Naive thymus-derived CD8-positive, alpha-beta T cell (primary cell): ENCODE measurements at regions not wholly inside any gene's neighbourhood (a gene's known extent, or its start where the extent isn't known, plus 50 kb on each side); places are given as distances from the start of the nearest gene placed in this dataset.
"Not testable (repeated sequence)": the region's sequence is repeated elsewhere in the genome, so short reads cannot be mapped to it uniquely, and the experiment has no call there.

Experiments used
- ATAC-seq, 2 donors: fragments of 150-1000 bp; cut with Tn5 transposase in 1 of 2; sonication (Bioruptor Pico), chemical (Tn5 transposase) in 1 of 2; 1 replicate in 1 of 2; 2 replicates in 1 of 2; pipeline ENCODE4 v1.10.0; 2021; ENCODE audit warnings: mild to moderate bottlenecking in 2 of 2, moderate library complexity in 2 of 2
- POLR2A ChIA-PET: fragments of 350-600 bp; sonication (Branson Sonifier 250); formaldehyde crosslinking; loops from one replicate; lab custom pipeline; 2021; ENCODE audit warnings: antibody characterized with exemption; lab: Charles Lee
- DNase-seq, 10 donors: peaks; one replicate each; pipeline versions ENCODE4 v3.0.0 to v3.0.0-alpha.2; 2020 to 2022
- H3K27ac Mint-ChIP-seq, 10 donors: one replicate each; pipeline ENCODE4 v1.8.0; 2020 to 2022; ENCODE audit warnings: mild to moderate bottlenecking in 10 of 10, mixed read lengths in 10 of 10, moderate library complexity in 4 of 10, inconsistent platforms in 1 of 10
- H3K27me3 Mint-ChIP-seq, 5 donors: one replicate each; pipeline ENCODE4 v1.8.0; 2021 to 2022; ENCODE audit warnings: mixed read lengths in 5 of 5
- H3K36me3 Mint-ChIP-seq, 3 donors: one replicate each; pipeline ENCODE4 v1.8.0; 2020 to 2022; ENCODE audit warnings: mixed read lengths in 3 of 3, mild to moderate bottlenecking in 2 of 3, inconsistent platforms in 1 of 3
- H3K4me1 Mint-ChIP-seq, 4 donors: one replicate each; pipeline ENCODE4 v1.8.0; 2021 to 2022; ENCODE audit warnings: mixed read lengths in 4 of 4
- H3K4me3 Mint-ChIP-seq, 10 donors: one replicate each; pipeline ENCODE4 v1.8.0; 2020 to 2022; ENCODE audit warnings: mild to moderate bottlenecking in 10 of 10, mixed read lengths in 10 of 10, moderate library complexity in 6 of 10, inconsistent platforms in 1 of 10
- H3K9me3 Mint-ChIP-seq, 9 donors: one replicate each; pipeline ENCODE4 v1.8.0; 2020 to 2022; ENCODE audit warnings: mixed read lengths in 9 of 9, mild to moderate bottlenecking in 3 of 9, inconsistent platforms in 1 of 9, moderate library complexity in 1 of 9

DNA sequence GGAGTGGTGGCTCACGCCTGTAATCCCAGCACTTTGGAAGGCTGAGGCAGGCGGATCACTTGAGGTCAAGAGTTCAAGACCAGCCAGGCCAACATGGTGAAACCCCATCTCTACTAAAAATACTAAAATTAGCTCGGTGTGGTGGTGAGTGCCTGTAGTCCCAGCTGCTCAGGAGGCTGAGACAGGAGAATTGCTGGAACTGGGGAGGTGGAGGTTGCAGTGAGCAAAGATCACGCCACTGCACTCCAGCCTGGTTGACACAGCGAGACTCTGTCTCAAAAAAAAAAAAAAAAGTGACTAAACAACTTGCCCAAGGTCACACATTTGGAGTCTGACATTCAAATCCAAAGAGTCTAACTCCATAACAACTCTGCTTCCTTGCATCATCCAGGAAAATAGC, 192.4 kb upstream of the C16orf82 start:
- ATAC-seq, DNase-seq, H3K9me3 Mint-ChIP-seq, H3K4me1 Mint-ChIP-seq, POLR2A ChIA-PET, H3K27ac Mint-ChIP-seq, H3K36me3 Mint-ChIP-seq, H3K4me3 Mint-ChIP-seq: not testable (repeated sequence)
- H3K27me3 Mint-ChIP-seq, result peaks cover 3 to 31% (median 6%) of the 10 kb centered on the region in 5 donors

DNA sequence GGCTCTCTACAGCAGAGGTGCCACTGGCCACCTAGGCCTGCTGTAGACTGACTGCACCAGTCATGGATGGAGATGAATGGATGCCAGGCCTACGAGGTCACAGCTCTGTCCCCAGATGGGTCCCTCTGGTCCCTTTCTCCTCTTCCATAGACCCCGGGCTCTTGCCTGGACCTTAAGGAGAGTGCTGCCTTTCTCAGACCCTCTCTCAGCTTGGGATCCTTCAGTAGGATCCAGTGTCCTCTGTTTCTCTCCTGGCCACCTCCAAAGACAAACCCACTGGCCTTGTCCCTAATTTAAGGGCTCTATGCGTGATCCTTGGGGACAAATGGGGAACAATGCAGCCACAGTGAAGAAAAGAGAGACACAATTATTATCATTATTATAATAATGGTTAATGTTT, 189.3 kb upstream of the C16orf82 start:
- H3K4me3 Mint-ChIP-seq, result no peak overlapping the region
- DNase-seq, result no peak
- H3K27me3 Mint-ChIP-seq, result peaks cover 3 to 29% (median 9%) of the 10 kb centered on the region in 5 donors
- peaks cover 0 to 9% (median 0%) of the 10 kb centered on the region in 9 donors for H3K9me3 Mint-ChIP-seq
- no peaks in the 10 kb centered on the region for H3K36me3 Mint-ChIP-seq
- H3K4me1 Mint-ChIP-seq, result no peaks in the 10 kb centered on the region
- no peak for ATAC-seq
- POLR2A ChIA-PET, result no interaction called here
- H3K27ac Mint-ChIP-seq, result no peak overlapping the region

DNA sequence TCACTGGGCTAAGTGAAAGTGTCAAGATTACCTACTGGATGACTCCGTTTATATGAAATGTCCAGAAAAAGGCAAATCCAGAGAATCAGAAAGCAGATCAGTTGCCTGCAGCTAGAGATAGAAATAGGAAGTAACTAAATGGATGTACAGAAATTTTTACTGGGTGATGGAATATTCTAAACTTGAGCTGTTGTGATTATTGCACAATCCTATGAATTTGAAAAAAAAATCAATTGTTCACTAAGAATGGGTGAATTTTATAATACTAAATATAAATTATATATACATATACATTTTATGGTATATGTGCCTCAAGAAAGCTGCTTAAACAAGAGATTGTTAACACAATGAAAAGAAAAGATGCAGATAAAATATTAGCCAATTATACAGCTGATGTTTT, 181.1 kb upstream of the C16orf82 start:
- no peak overlapping the region for H3K4me3 Mint-ChIP-seq
- DNase-seq (no peak), ATAC-seq (no peak)
- peaks cover 0 to 11% (median 2%) of the 10 kb centered on the region in 3 donors for H3K36me3 Mint-ChIP-seq
- H3K27me3 Mint-ChIP-seq, result peaks cover 5 to 34% (median 19%) of the 10 kb centered on the region in 5 donors
- no peak overlapping the region for H3K27ac Mint-ChIP-seq
- POLR2A ChIA-PET, result no interaction called here
- H3K4me1 Mint-ChIP-seq, result no peaks in the 10 kb centered on the region
- peaks cover 0 to 15% (median 9%) of the 10 kb centered on the region in 9 donors for H3K9me3 Mint-ChIP-seq

DNA sequence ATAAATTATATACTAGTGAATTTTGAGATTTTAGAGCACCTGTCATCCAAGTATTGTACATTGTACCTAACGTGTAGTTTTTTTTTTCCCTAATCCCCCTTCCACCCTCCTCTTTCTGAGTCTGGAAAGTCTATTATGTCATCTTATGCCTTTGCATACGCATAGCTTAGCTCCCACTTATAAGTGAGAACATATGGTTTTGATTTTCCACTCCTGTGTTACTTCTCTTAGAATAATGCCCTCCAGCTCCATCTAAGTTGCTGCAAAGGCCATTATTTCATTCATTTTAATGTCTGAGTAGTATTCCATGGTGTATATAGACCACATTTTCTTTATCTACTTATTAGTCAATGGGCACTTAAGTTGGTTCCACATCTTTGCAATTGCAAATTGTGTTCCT, 177.0 kb upstream of the C16orf82 start:
- H3K9me3 Mint-ChIP-seq, result peaks cover 0 to 11% (median 4%) of the 10 kb centered on the region in 9 donors
- ATAC-seq, result no peak
- no peak overlapping the region for H3K4me3 Mint-ChIP-seq
- H3K4me1 Mint-ChIP-seq, result no peaks in the 10 kb centered on the region
- no peak overlapping the region for H3K27ac Mint-ChIP-seq
- POLR2A ChIA-PET, result no interaction called here
- no peak for DNase-seq
- H3K27me3 Mint-ChIP-seq, result peaks cover 5 to 27% (median 13%) of the 10 kb centered on the region in 5 donors
- peaks cover 0 to 2% (median 0%) of the 10 kb centered on the region in 3 donors for H3K36me3 Mint-ChIP-seq

DNA sequence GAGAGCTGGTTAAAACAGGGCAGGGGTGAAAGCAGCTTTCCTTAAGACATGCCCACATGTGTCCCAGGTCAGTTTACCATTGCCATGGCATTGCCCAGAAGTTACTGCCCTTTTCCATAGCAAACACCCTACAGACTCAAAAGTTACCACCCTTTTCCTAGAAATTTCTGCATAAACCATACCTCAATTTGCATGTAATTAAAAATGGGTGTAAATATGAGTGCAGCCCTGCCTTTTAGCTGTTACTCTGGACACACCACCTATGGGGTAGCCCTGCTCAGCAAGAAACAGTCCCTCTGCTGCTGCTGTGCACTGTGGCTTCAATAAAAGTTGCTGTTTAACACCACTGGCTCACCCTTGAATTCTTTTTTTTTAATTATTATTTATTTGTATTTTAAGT, 168.5 kb upstream of the C16orf82 start:
- H3K27me3 Mint-ChIP-seq, result peaks cover 15 to 44% (median 24%) of the 10 kb centered on the region in 5 donors
- DNase-seq, result no peak
- H3K9me3 Mint-ChIP-seq, result peaks cover 0 to 7% (median 0%) of the 10 kb centered on the region in 9 donors
- H3K4me1 Mint-ChIP-seq, result no peaks in the 10 kb centered on the region
- H3K36me3 Mint-ChIP-seq, result no peaks in the 10 kb centered on the region
- no peak overlapping the region for H3K27ac Mint-ChIP-seq
- ATAC-seq, result no peak
- POLR2A ChIA-PET, result no interaction called here
- H3K4me3 Mint-ChIP-seq, result no peak overlapping the region

DNA sequence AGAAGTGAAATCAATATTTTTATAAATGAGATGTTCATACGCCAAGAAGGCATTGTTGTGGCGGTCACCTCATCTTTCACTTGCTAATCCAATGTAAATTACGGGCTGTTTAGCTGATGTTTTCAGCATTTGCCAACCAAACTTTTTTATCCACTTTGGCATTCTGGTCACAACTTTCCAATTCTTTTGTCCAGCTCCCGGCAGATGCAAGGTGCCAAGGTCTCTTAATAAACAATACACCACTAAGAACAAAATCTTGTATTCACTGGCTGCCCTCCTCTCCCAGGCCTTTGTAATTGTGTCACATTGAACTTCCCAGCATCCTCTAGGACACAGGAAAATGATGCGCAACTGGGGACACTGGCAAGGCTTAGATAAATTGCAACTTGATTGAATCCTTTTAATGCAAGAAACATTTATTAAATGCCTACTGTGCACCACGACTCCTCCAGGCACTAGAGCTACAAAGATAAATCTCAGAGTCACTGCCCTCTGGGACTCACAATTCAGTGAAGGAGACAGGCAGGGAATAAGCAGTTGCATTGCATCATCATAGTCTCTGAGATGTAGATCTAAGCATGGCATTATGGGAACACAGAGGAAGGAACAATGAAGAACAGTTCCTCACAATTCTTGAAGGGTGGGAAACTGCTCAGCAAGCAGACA, 165.4 kb upstream of the C16orf82 start:
- ATAC-seq, result no peak

DNA sequence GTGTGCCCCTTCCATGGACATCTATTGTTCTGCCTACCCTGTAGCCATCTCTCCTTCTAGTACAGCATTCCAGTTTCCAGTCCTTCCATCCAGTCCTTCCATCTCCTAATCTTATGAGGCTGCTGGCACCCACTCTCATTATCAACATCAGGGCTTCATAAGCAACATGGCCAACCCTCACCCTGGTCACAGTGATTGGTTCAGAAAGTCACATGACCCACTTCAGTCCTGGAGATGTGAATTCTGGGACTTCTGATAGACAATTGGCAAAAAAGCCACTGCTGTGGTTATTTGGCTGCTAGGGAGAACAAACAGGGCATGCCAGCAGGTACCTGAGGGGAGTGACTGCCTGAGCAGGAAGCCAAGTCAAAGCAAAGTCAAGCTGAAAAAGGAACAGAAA, 164.7 kb upstream of the C16orf82 start:
- DNase-seq, result no peak
- Mint-ChIP-seq H3K27me3 (peaks cover 8 to 31% (median 14%) of the 10 kb centered on the region in 5 donors), H3K4me1 (peaks cover 0 to under 1% (median 0%) of the 10 kb centered on the region in 4 donors), H3K27ac (no peak overlapping the region), H3K9me3 (no peaks in the 10 kb centered on the region), H3K36me3 (no peaks in the 10 kb centered on the region), H3K4me3 (no peak overlapping the region)
- no peak for ATAC-seq
- POLR2A ChIA-PET, result no interaction called here

More for the DNA sequence above, 165.4 kb upstream of the C16orf82 start:
- Mint-ChIP-seq H3K4me1 (no peaks in the 10 kb centered on the region), H3K36me3 (no peaks in the 10 kb centered on the region), H3K4me3 (no peak overlapping the region), H3K27ac (no peak overlapping the region), H3K27me3 (peaks cover 8 to 30% (median 15%) of the 10 kb centered on the region in 5 donors), H3K9me3 (no peaks in the 10 kb centered on the region)
- no peak for DNase-seq
- POLR2A ChIA-PET, result no interaction called here

DNA sequence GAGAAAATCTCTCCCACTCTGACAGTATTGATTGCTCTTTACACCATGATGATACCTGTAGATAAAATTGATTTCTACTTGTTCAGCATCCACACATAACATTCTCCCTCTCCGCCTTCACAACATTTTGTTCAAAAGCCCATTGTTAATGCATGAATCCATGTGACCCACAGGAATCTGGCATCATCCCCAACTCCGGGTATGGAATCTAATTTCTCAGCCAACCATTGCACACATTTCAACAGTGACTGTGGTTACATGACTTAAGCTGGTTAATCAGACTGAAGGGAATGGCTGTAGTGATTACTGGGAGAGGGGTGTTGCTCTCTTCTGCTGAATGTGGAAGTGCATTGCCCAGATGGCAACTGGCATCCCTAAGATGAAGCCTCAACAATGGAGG, 161.4 kb upstream of the C16orf82 start:
- Mint-ChIP-seq H3K9me3 (no peaks in the 10 kb centered on the region), H3K36me3 (no peaks in the 10 kb centered on the region), H3K27me3 (peaks cover 10 to 61% (median 23%) of the 10 kb centered on the region in 5 donors), H3K4me3 (no peak overlapping the region), H3K27ac (no peak overlapping the region), H3K4me1 (peaks cover 0 to 2% (median 0%) of the 10 kb centered on the region in 4 donors)
- no peak for ATAC-seq
- POLR2A ChIA-PET, result no interaction called here
- DNase-seq, result no peak

DNA sequence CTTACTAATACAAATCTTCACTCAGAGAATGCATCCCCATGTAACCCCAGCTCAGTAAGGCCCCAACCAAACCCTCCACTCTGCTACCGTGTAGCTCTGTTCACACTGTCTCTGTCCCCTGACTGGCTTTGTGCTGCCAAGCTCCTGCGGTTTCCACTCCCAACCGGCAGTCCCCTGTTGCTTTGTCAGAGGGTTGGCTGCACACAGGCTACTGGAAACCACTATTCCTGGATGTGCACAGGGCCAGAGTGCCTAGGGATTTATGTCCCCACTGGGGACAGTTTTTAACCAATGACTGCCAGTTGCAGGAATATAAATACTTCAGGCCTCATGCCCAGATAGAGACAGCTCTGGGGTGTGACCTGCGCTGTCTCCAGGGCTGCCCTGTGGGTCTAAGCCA, 157.1 kb upstream of the C16orf82 start:
- POLR2A ChIA-PET, result no interaction called here
- Mint-ChIP-seq H3K27me3 (peaks cover 11 to 39% (median 24%) of the 10 kb centered on the region in 5 donors), H3K36me3 (no peaks in the 10 kb centered on the region), H3K4me3 (no peak overlapping the region), H3K27ac (no peak overlapping the region), H3K9me3 (no peaks in the 10 kb centered on the region), H3K4me1 (peaks cover 0 to 2% (median 0%) of the 10 kb centered on the region in 4 donors)
- ATAC-seq (no peak), DNase-seq (no peak)

DNA sequence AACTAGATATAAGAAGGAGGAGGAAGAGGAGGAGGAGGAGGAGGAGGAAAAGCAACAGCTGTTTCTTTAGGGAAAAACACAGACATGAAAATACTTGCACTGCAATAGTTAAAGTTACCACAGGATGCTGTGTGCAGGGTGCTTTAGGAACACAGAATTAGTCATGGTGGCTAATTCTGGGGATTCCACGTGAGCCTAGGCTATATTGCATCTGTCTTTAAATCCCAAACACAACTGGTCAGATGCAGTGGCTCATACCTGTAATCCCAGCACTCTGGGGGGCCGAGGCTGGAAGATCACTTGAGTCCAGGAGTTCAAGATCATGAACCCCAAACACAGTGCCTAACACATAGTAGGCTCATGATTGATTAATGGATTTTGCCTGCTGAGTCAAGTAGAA, 155.3 kb upstream of the C16orf82 start:
- POLR2A ChIA-PET, result no interaction called here
- H3K4me3 Mint-ChIP-seq, result no peak overlapping the region
- H3K27ac Mint-ChIP-seq, result no peak overlapping the region
- ATAC-seq (no peak), DNase-seq (no peak)
- peaks cover 12 to 38% (median 22%) of the 10 kb centered on the region in 5 donors for H3K27me3 Mint-ChIP-seq
- peaks cover 0 to 2% (median 0%) of the 10 kb centered on the region in 4 donors for H3K4me1 Mint-ChIP-seq
- no peaks in the 10 kb centered on the region for H3K9me3 Mint-ChIP-seq
- no peaks in the 10 kb centered on the region for H3K36me3 Mint-ChIP-seq

DNA sequence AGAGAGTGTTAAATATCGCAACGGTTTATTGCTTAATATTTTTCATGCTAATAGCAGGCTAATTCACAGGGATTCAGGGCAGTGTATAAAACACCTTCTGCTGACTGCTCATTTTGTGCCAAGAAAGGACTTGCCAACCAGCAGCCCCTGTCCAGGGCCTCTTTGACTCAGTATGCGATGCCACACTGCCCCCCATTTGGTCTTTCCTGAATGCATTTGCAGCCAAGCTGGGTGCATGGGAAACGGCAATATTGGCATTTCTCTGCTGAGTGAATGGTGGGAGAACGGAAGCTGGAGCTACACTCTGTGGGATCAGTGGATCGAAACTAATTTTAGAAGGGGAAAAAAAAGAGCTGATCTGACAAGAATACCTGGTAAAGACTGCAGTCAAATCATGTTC, 152.9 kb upstream of the C16orf82 start:
- H3K4me3 Mint-ChIP-seq, result no peak overlapping the region
- no peak overlapping the region for H3K27ac Mint-ChIP-seq
- no peak for ATAC-seq
- peaks cover 12 to 25% (median 14%) of the 10 kb centered on the region in 5 donors for H3K27me3 Mint-ChIP-seq
- H3K9me3 Mint-ChIP-seq, result no peaks in the 10 kb centered on the region
- no peaks in the 10 kb centered on the region for H3K36me3 Mint-ChIP-seq
- H3K4me1 Mint-ChIP-seq, result no peaks in the 10 kb centered on the region
- POLR2A ChIA-PET, result no interaction called here
- no peak for DNase-seq

DNA sequence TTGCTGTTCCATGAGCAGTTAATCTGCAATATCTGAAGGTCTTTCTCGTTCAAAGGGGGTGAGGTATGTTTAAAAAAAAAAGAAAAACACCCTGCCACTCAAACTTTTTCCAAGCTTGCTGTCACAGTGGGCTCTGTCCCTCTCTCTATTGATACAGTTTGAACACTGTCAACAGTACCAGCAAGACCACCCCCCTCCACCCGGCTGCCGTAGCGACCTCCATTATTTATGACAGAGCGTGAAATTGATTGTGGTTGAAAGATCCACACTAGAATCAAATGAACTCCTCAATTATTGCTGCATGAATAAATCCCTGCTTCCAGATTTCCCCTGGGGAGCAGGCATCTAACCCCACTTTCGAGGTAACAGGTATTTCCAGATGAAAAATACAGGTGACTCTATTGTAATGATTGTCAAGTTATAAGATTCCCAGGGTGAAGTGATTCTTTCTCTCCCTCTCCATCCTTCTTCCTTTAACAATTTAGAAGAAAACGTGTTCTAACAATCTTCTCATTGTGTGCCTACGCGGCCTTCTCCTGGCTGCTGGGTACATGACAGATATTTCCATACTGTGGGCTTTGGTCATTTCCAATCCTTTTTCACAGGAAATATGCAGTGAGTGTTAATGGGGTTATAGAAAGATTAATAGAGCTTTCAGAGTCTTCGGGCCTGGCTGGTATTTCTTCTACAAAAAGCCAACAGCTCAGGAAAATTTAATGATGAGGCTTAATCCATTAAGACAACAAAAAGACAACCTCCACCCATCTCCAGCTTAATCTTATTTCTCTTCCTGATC, 135.7 kb upstream of the C16orf82 start:
- no peaks in the 10 kb centered on the region for H3K4me1 Mint-ChIP-seq
- H3K4me3 Mint-ChIP-seq, result no peak overlapping the region
- POLR2A ChIA-PET, result no interaction called here
- peaks cover 3 to 26% (median 10%) of the 10 kb centered on the region in 5 donors for H3K27me3 Mint-ChIP-seq
- H3K9me3 Mint-ChIP-seq, result peaks cover 0 to 15% (median 2%) of the 10 kb centered on the region in 9 donors
- no peak overlapping the region for H3K27ac Mint-ChIP-seq
- no peaks in the 10 kb centered on the region for H3K36me3 Mint-ChIP-seq
- DNase-seq, result no peak
- ATAC-seq, result no peak

DNA sequence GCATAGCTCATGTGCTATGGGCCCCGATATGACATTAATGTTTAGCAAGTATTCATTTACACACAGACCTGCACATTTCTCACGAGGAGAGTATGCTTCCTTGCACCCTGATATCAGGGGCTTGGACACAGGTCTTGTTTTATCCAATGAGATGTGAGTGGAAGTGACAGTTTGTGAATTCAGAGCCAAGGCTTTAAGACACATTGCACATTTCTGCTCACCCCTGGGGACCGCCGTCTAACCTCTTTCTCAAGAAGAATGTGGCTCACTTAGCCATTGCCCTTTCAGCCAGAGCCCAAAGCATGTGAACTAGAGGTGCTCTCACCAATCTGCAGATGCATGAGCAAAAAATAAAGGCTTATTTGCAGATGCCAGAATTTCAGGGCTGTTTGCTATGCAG, 116.1 kb upstream of the C16orf82 start:
- no peak overlapping the region for H3K27ac Mint-ChIP-seq
- ATAC-seq, result no peak
- H3K4me1 Mint-ChIP-seq, result no peaks in the 10 kb centered on the region
- no peaks in the 10 kb centered on the region for H3K9me3 Mint-ChIP-seq
- POLR2A ChIA-PET, result no interaction called here
- no peaks in the 10 kb centered on the region for H3K36me3 Mint-ChIP-seq
- no peak overlapping the region for H3K4me3 Mint-ChIP-seq
- no peak for DNase-seq
- peaks cover 13 to 38% (median 17%) of the 10 kb centered on the region in 5 donors for H3K27me3 Mint-ChIP-seq
